ENCODE measurements at regions not wholly inside any gene's neighbourhood (a gene's known extent, or its start where the extent isn't known, plus 50 kb on each side); places are given as distances from the start of the nearest gene placed in this dataset.

GRCh38 chr13:56864451-56864850 lies 276.3 kb upstream of the PRR20A start:
- Histone ChIP-seq H3K36me3 (no peaks in the 10 kb centered on the region), H3K27me3 (no peaks in the 10 kb centered on the region), H3K4me1 (no peaks in the 10 kb centered on the region), H3K27ac (no peak overlapping the region), H3K9me3 (no peaks in the 10 kb centered on the region), H3K4me3 (replicated peaks in 1 of 3) (no peak overlapping the region)
- no peak for DNase-seq
- intact Hi-C loops (cut with DNase I): no loop called here
- TF ChIP-seq POLR2A (IDR thresholded peaks at IDR 0.05): no peak
- no peak for TF ChIP-seq CTCF (IDR thresholded peaks at IDR 0.05)
- WGBS, 2 donors: 65 to 72% methylated on average over 2 of the region's 2 CpGs

- TF ChIP-seq CTCF (IDR thresholded peaks at IDR 0.05) (no peak), POLR2A (IDR thresholded peaks at IDR 0.05) (no peak)
Observed at GRCh38 chr13:56865416-56865815, 275.3 kb upstream of the PRR20A start.

GRCh38 chr13:56869671-56870070 lies 271.0 kb upstream of the PRR20A start:
- Histone ChIP-seq H3K4me3 (replicated peaks in 1 of 3) (no peak overlapping the region), H3K27me3 (no peaks in the 10 kb centered on the region), H3K36me3 (no peaks in the 10 kb centered on the region), H3K27ac (no peak overlapping the region), H3K4me1 (no peaks in the 10 kb centered on the region), H3K9me3 (no peaks in the 10 kb centered on the region)
- intact Hi-C loops (cut with DNase I): no loop called here
- DNase-seq: no peak
- WGBS, 2 donors: 87 to 94% methylated on average over 4 of the region's 4 CpGs
- no peak for TF ChIP-seq POLR2A (IDR thresholded peaks at IDR 0.05)
- no peak for TF ChIP-seq CTCF (IDR thresholded peaks at IDR 0.05)

More at GRCh38 chr13:56865416-56865815, 275.3 kb upstream of the PRR20A start:
- no peaks in the 10 kb centered on the region for H3K9me3 ChIP-seq
- no peaks in the 10 kb centered on the region for H3K36me3 ChIP-seq
- H3K27ac ChIP-seq: no peak overlapping the region
- WGBS, 2 donors: 57 to 65% methylated on average over 1 of the region's 1 CpG
- intact Hi-C loops (cut with DNase I): no loop called here
- DNase-seq: no peak
- H3K4me1 ChIP-seq: no peaks in the 10 kb centered on the region
- no peak overlapping the region for H3K4me3 ChIP-seq (replicated peaks in 1 of 3)
- H3K27me3 ChIP-seq: no peaks in the 10 kb centered on the region

GRCh38 chr13:56886398-56886797 lies 254.3 kb upstream of the PRR20A start:
- H3K4me3 ChIP-seq (replicated peaks in 1 of 3): no peak overlapping the region
- WGBS, 2 donors: 76 to 86% methylated on average over 10 of the region's 10 CpGs
- H3K4me1 ChIP-seq: no peaks in the 10 kb centered on the region
- intact Hi-C loops (cut with DNase I): no loop called here
- H3K36me3 ChIP-seq: no peaks in the 10 kb centered on the region
- no peaks in the 10 kb centered on the region for H3K27me3 ChIP-seq
- no peak for TF ChIP-seq POLR2A (IDR thresholded peaks at IDR 0.05)
- TF ChIP-seq CTCF (IDR thresholded peaks at IDR 0.05): no peak
- no peak overlapping the region for H3K27ac ChIP-seq
- no peaks in the 10 kb centered on the region for H3K9me3 ChIP-seq
- DNase-seq: no peak

GRCh38 chr13:56888455-56888854 lies 252.3 kb upstream of the PRR20A start:
- intact Hi-C loops (cut with DNase I): no loop called here
- 91 to 93% methylated on average over 2 of the region's 2 CpGs for WGBS, 2 donors

More at GRCh38 chr13:56888455-56888854, 252.3 kb upstream of the PRR20A start:
- no peaks in the 10 kb centered on the region for H3K36me3 ChIP-seq
- no peak overlapping the region for H3K4me3 ChIP-seq (replicated peaks in 1 of 3)
- no peaks in the 10 kb centered on the region for H3K9me3 ChIP-seq
- H3K27me3 ChIP-seq: no peaks in the 10 kb centered on the region
- TF ChIP-seq CTCF (IDR thresholded peaks at IDR 0.05) (no peak), POLR2A (IDR thresholded peaks at IDR 0.05) (no peak)
- no peak overlapping the region for H3K27ac ChIP-seq
- DNase-seq: no peak
- no peaks in the 10 kb centered on the region for H3K4me1 ChIP-seq

All from thyroid gland (tissue), 4 donors.